NCI-H524 (cell line): ENCODE measurements at regions not wholly inside any gene's neighbourhood (a gene's known extent, or its start where the extent isn't known, plus 50 kb on each side); places are given as distances from the start of the nearest gene placed in this dataset.
"Not testable (repeated sequence)": the region's sequence is repeated elsewhere in the genome, so short reads cannot be mapped to it uniquely, and the experiment has no call there.

Source experiments
- DNase-seq, 2 experiments: peaks; one replicate each; lab custom pipeline; 2025; lab: John Stamatoyannopoulos, UW

DNA sequence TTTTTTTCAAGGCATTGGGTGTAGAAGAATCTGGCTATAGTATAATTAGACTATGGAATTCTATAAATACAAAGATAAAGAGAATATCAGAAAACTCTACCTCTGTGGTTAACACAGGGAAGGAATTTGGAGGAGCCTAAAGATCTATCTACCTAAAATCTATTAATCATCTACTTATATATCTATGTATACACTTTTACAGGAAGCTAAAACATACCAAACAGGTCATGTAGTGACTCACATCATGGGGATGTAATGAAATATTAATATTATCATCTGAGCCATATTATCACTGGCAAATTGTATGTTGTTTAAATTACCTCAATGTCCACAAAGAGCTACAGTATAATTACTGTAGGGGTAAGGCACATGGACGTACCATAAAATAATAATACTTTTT, 1748.2 kb downstream of the EFNA5 start:
- DNase-seq, result no peak

DNA sequence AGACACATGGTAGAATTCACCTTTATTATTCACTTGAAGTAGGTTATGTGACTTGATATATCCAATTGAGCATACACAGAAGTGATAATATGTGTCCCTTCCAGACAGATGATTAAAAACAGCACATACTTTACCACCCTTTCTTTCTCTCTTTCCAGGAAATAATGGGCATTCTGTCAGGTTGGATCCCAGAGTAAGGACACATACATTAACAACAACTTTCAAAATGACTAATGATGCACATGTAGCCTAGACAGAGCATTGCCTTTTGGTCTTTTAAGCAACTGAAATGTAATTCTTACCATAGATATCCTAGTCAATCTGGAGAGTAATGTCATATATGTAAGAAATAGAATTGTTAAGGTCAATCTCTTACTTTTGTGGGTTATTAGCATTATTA, 1748.7 kb downstream of the EFNA5 start:
- DNase-seq, result no peak

DNA sequence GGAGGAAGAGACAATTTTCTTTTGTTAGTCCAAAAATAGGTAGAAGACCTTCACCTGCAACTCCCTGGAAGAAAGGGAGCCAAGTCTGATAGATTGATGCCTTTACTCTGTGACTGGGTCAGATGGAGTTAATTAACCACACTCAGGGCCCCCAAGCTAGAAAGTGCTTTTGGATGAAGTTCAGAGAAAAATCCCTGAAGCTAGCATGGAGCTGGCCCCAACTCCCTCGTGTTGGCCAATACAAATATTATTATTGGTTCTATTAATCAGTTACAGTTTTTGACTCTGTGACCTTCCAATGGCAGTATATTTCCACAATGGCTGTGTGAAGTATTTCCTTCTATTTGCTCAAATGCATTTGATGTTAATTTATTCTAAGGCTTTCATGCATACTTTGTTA, 1753.5 kb downstream of the EFNA5 start:
- no peak for DNase-seq

DNA sequence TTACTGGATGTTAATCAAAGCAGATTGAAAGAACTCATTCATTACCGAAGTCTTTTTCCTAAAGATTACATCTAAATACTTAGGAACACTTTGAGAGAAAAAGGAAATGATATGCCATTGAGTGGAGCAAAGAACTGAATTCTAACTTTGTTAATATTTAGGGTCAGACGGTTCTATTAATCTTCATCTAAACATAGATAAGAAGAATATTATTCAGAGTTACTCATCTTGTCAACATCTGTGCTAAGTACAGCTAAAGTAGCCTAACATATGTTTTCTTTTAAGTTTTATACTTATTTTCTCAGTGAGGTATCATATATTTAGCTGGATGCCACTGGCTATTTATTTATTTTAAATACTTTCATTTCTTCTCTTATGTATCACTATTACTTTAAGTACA, 1763.7 kb downstream of the EFNA5 start:
- no peak for DNase-seq

DNA sequence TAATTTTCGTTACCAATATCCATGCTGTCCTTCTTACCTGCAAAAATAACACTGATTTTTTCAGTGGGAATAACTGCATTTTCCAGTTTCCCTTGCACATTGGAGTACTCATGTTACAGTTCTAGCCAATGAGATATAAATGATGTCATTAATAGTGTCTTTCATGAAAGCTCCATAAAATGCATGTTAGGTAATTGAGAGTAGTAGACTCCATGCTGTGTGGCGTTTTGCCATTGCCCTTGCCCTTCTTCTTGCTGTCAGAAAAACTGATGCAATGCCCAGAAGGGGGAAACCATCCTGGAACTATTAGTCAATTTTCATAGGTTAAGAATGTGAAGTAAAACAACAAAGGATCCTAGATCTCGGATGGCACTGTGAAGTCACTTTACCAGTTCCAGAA, 1765.3 kb downstream of the EFNA5 start:
- DNase-seq, result no peak

- DNase-seq, result no peak
Measured at GRCh38 chr5:105903069-105903468, 1767.7 kb downstream of the EFNA5 start.

DNA sequence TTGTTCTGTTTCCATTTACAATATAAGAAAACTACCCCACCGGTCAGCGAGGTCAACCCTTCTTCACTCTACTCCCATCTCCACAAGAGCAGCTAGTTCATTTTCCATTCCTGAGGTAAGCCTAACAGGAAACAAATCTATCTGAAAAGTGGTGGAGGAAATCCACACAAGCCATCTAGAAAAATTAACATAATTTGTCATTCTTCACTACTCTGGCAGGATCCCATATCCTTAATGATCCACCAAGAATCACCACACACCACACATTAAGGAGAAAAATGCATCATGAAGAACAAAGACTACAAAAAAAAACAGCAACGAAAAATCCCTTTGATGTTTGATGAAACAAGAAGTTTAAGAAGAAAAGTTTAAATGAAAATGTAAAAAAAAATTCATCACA, 1771.0 kb downstream of the EFNA5 start:
- no peak for DNase-seq

DNA sequence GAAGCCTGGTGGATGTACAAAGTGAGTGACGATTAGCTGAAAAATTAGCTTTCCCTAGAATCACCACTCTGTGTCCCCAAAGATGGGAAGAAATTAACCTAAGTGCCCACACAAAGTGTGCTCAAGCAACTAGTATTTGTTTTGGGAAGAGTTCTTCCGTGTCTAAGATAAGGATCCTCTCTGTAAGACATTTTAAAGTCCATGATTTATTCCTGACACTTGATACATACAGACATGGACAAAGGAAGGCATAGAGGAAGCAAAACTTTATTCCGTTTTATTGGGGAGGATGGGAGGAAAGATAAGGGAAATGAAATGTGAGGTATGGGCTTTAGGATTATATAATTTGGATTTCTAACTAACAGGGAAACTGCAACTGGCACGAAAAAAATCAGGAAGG, 1772.6 kb downstream of the EFNA5 start:
- DNase-seq, result no peak

DNA sequence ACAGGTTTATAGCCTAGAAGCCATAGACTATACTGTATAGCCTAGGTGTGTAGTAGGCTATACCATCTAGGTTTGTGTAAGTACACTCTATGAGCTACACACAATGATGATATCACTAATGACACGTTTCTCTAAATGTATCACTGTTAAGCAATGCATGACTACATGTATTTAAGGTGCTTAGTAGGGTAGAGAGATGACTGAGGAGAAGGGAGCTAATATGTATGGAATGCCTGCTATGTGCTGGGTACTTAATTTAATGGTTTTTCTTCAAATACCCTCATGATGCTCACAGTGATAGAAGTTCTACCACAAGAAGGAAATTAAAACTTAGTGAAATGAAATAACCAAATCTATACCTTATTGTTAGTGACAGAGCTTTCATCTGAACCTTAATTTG, 1785.5 kb downstream of the EFNA5 start:
- no peak for DNase-seq

GRCh38 chr5:105882956-105883481, 1787.7 kb downstream of the EFNA5 start:
- no peak for DNase-seq

DNA sequence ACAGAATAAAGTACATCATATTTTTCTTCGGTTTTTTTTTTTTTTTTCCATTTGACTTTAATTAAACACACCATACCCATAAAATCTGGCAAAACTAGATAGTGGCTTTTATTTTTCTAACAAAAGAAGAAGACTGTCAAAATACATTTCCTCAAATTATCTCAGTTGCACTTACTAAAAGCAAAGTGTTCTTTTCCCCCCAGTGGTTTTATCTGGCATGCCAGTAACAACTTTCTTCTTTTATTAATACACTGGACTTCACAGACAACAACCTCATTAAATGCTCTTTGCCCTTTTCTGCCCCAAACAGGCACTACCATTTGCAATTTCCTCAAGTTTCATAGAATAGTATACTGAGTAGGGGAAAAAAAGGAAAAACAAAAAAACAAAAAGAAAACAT, 1792.3 kb downstream of the EFNA5 start:
- DNase-seq, result no peak

DNA sequence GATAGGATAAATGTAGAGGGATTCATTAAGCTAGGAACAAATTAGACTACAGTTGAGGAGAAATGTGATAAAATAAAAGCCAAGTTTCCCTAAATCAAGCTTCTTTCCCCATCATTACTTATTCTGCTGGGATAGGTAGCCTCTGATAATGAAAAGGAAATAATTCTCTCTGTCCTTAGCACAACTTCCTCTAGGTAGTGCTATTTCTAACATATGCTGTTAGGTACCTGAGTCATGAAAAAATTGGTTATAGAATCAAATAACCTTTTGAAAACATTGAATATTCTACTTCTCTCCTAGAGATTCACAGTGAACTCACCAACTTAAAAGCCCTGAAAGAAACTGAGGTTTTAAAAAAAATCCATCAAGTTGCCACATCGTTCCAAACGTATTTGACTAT, 1793.1 kb downstream of the EFNA5 start:
- DNase-seq, result no peak

DNA sequence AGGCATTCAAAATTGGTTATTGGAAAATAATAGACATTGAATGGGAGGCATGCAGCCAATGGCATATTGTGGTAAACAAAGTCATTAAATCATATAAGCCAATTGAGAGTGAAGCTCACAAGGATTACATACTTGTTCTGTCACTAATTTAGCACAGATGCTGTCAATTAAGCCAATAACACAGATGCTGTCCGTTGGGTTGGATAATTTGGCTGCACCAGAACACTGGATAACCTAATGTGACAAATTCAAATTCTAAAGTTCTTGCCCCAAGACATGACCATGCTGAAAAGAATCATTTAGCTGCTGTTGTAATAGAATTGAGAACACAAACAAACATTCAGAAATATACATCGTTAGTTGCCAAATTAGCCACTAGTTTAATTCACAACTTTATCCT, 1796.4 kb downstream of the EFNA5 start:
- DNase-seq, result peak in 1 of 2 experiments; percentile 16

- no peak for DNase-seq
Measured at GRCh38 chr5:105872569-105873270, 1798.0 kb downstream of the EFNA5 start.

GRCh38 chr5:105868038-105868780, 1802.5 kb downstream of the EFNA5 start:
- peak; percentile 29 to 68 for DNase-seq

DNA sequence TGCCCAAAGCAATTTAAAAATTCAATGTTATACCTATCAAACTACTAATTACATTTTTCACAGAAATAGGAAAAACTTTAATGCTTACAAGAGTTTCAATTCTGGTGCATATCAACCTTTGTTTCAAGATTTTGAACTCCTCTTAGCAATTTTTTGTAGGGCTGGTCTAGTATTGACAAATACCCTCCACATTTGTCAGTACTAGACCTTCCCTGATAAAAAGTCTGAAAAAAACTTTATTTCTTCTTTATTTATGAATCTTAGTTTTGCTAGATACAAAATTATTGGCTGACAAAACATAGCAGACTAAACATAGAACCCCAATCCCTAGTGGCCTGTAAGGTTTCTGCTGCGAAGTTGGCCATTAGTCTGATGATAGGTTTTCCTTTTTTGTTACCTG, 1804.9 kb downstream of the EFNA5 start:
- no peak for DNase-seq

GRCh38 chr5:105859350-105859749, 1811.4 kb downstream of the EFNA5 start:
- DNase-seq, result not testable (repeated sequence)

GRCh38 chr5:105849701-105850100, 1821.0 kb downstream of the EFNA5 start:
- no peak for DNase-seq

DNA sequence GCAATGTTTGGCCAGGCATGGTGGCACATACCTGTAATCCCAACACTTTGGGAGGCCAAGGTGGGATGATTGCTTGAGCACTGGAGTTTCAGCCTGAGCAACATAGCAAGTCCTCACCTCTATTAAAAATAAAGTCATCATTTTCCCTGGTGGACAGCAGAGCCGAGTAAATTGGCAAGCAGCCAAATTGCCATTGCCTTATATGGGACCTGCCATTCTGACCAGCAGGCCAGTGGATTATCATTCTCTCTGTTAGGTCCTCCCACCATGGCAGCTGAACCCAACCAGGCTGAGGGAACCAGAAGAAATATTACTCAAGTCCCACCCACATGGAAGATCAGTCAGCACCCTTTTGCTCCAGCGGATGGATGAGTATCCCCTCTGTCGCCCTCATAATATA, 1829.9 kb downstream of the EFNA5 start:
- DNase-seq, result peak in 1 of 2 experiments; percentile 28

DNA sequence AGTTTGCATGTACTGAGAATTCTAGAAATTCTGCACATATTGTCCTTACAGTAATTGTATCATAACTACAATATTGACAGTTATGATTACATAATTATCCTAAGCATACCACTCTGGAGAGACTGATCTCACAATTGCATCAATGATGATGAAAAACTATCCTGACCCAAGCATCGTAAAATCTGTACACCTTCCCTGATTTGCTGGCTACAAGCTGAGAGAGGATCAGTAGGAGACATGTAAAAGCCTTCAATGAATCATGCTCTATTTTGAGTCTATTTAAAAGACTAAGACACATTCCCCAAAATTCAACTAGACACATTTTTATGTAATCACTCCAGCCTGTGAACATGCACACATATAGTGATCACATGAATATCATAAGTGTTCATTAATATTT, 1833.8 kb downstream of the EFNA5 start:
- no peak for DNase-seq

GRCh38 chr5:105836268-105836667, 1834.5 kb downstream of the EFNA5 start:
- no peak for DNase-seq

DNA sequence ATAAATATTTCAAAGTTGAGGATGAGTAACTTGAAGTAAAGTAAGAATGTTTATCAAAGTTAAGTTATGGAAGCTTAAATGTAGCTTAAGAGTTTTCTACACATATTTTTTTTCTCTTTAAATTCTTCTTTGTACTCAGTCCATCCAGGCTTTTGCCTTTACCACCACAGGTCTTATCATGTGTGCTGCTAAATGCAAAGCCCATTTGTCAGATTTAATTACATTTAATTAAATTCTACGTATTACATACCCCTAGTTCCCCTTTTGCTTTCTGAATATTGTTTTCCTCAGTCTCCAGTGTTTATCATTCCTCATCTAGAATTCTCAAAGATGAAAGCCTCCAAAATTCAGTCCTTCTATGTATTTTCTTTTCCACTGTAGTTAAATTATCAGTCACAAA, 1841.9 kb downstream of the EFNA5 start:
- no peak for DNase-seq

DNA sequence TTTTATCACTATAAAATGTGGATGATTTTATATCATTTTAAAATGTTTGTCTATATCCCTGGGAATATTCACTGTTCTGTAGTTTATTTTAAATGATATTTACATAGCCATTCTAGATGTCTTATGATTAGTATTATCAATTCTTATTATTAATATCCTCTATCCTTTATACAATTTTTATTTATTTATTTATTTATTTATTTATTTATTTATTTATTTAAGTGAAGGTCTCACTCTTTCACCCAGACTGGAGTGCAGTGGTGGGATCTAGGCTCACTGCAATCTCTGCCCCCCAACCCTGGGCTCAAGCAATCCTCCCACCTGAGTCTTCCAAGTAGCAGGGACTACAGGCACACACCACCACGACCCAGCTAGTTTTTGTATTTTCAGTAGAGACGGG, 1848.9 kb downstream of the EFNA5 start:
- DNase-seq, result no peak

DNA sequence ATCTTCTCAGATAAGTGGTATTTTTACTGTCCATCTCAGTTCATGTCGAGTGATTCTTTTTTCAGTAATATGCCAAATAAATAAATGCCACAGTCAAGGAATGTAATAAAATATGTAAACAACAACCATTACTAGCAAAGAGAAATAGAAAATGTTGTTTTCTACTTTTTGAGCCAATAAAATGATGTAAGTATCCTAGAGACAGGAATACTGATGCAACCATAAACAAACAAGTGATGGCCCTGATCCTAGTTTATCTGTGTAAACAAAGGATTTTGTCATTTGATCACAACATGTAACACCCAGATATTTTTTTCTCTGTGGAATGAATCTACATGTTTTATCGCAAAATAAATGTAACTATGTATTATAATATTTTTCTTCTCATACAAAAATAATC, 1852.8 kb downstream of the EFNA5 start:
- no peak for DNase-seq
